Amniotic epithelial cell (primary cell): ENCODE measurements at regions not wholly inside any gene's neighbourhood (a gene's known extent, or its start where the extent isn't known, plus 50 kb on each side); places are given as distances from the start of the nearest gene placed in this dataset.

Experiments
- DNase-seq: peaks from one replicate; pipeline ENCODE4 v3.0.0-alpha.2; 2010; ENCODE audit warnings: low read depth

GRCh38 chr6:164294047-164294784 lies 879.7 kb downstream of the QKI start:
- DNase-seq = no peak

GRCh38 chr6:164291224-164291623 lies 876.7 kb downstream of the QKI start:
- no peak for DNase-seq

GRCh38 chr6:164290101-164290500 lies 875.6 kb downstream of the QKI start:
- DNase-seq = no peak

GRCh38 chr6:164286011-164286410 lies 871.5 kb downstream of the QKI start:
- no peak for DNase-seq

GRCh38 chr6:164283574-164283973 lies 869.1 kb downstream of the QKI start:
- no peak for DNase-seq

GRCh38 chr6:164276211-164276610 lies 861.7 kb downstream of the QKI start:
- DNase-seq = no peak

GRCh38 chr6:164275773-164276172 lies 861.3 kb downstream of the QKI start:
- DNase-seq = no peak

GRCh38 chr6:164274493-164274892 lies 860.0 kb downstream of the QKI start:
- DNase-seq = no peak

GRCh38 chr6:164273491-164273890 lies 859.0 kb downstream of the QKI start:
- DNase-seq = no peak

- no peak for DNase-seq
These were observed 852.3 kb downstream of the QKI start for GRCh38 chr6:164266851-164267250.

GRCh38 chr6:164262348-164262747 lies 847.8 kb downstream of the QKI start:
- no peak for DNase-seq

GRCh38 chr6:164258421-164258820 lies 843.9 kb downstream of the QKI start:
- no peak for DNase-seq

- DNase-seq = no peak
These were observed 838.4 kb downstream of the QKI start for GRCh38 chr6:164252948-164253347.

- no peak for DNase-seq
These were observed 837.8 kb downstream of the QKI start for GRCh38 chr6:164252291-164252690.

GRCh38 chr6:164247106-164247505 lies 832.6 kb downstream of the QKI start:
- DNase-seq = no peak

- no peak for DNase-seq
These were observed 831.6 kb downstream of the QKI start for GRCh38 chr6:164246082-164246481.

- no peak for DNase-seq
These were observed 829.4 kb downstream of the QKI start for GRCh38 chr6:164243949-164244348.

- DNase-seq = no peak
These were observed 828.6 kb downstream of the QKI start for GRCh38 chr6:164243012-164243610.

- DNase-seq = no peak
These were observed 816.3 kb downstream of the QKI start for GRCh38 chr6:164230804-164231203.

GRCh38 chr6:164230259-164230658 lies 815.7 kb downstream of the QKI start:
- no peak for DNase-seq

- no peak for DNase-seq
These were observed 815.2 kb downstream of the QKI start for GRCh38 chr6:164229716-164230115.

GRCh38 chr6:164227952-164228522 lies 813.5 kb downstream of the QKI start:
- no peak for DNase-seq

- no peak for DNase-seq
These were observed 802.3 kb downstream of the QKI start for GRCh38 chr6:164216839-164217238.

GRCh38 chr6:164216368-164216767 lies 801.9 kb downstream of the QKI start:
- no peak for DNase-seq
